ENCODE measurements at regions not wholly inside any gene's neighbourhood (a gene's known extent, or its start where the extent isn't known, plus 50 kb on each side); places are given as distances from the start of the nearest gene placed in this dataset.

- Histone ChIP-seq H3K9me3 (replicated peaks in 1 of 3) (no peaks in the 10 kb centered on the region), H3K27me3 (no peaks in the 10 kb centered on the region), H3K27ac (peak overlapping the region in 4 of 5 donors; percentile 34 to 83 (median 54)), H3K4me1 (replicated peaks in 1 of 2) (peaks cover 0 to 4% of the 10 kb centered on the region in 2 donors), H3K36me3 (replicated peaks in 1 of 2) (no peaks in the 10 kb centered on the region), H3K4me3 (no peak overlapping the region)
- TF ChIP-seq POLR2A (IDR thresholded peaks at IDR 0.05) = no peak
- no peak for TF ChIP-seq CTCF (IDR thresholded peaks at IDR 0.05)
- DNase-seq = peak in 2 of 7 donors; percentile 14 to 56
- 62 to 68% (median 67%) methylated on average over 14 of the region's 14 CpGs for WGBS, 4 donors
- intact Hi-C loops (cut with DNase I) = no loop called here
Observed at GRCh38 chr10:110426294-110427181, 71.2 kb upstream of the DUSP5 start.

- no peak for TF ChIP-seq CTCF (IDR thresholded peaks at IDR 0.05)
- TF ChIP-seq POLR2A (IDR thresholded peaks at IDR 0.05) = no peak
- Histone ChIP-seq H3K4me1 (replicated peaks in 1 of 2) (peaks cover 0 to 4% of the 10 kb centered on the region in 2 donors), H3K9me3 (replicated peaks in 1 of 3) (no peaks in the 10 kb centered on the region), H3K4me3 (no peak overlapping the region), H3K36me3 (replicated peaks in 1 of 2) (no peaks in the 10 kb centered on the region), H3K27ac (no peak overlapping the region), H3K27me3 (no peaks in the 10 kb centered on the region)
- intact Hi-C loops (cut with DNase I) = no loop called here
- peak in 1 of 7 donors; percentile 12 for DNase-seq
- WGBS, 4 donors = 67 to 81% (median 72%) methylated on average over 2 of the region's 2 CpGs
Observed at GRCh38 chr10:110429301-110429700, 68.4 kb upstream of the DUSP5 start.

- no peak overlapping the region for H3K27ac ChIP-seq
- H3K27me3 ChIP-seq = no peaks in the 10 kb centered on the region
- TF ChIP-seq CTCF (IDR thresholded peaks at IDR 0.05) = no peak
- no peak for TF ChIP-seq POLR2A (IDR thresholded peaks at IDR 0.05)
- 89 to 94% (median 92%) methylated on average over 11 to 13 of the region's 13 CpGs for WGBS, 4 donors
- DNase-seq = peak in 1 of 7 donors; percentile 9
- H3K4me1 ChIP-seq (replicated peaks in 1 of 2) = peaks cover 0 to 4% of the 10 kb centered on the region in 2 donors
- no peaks in the 10 kb centered on the region for H3K9me3 ChIP-seq (replicated peaks in 1 of 3)
- no peak overlapping the region for H3K4me3 ChIP-seq
- no peaks in the 10 kb centered on the region for H3K36me3 ChIP-seq (replicated peaks in 1 of 2)
- intact Hi-C loops (cut with DNase I) = no loop called here
Observed at GRCh38 chr10:110430340-110431273, 67.1 kb upstream of the DUSP5 start.

- peak in 1 of 7 donors; percentile 8 for DNase-seq
- TF ChIP-seq POLR2A (IDR thresholded peaks at IDR 0.05) (no peak), CTCF (IDR thresholded peaks at IDR 0.05) (no peak)
- Histone ChIP-seq H3K36me3 (replicated peaks in 1 of 2) (no peaks in the 10 kb centered on the region), H3K9me3 (replicated peaks in 1 of 3) (no peaks in the 10 kb centered on the region), H3K27me3 (no peaks in the 10 kb centered on the region), H3K27ac (no peak overlapping the region), H3K4me1 (replicated peaks in 1 of 2) (peaks cover 0 to 1% of the 10 kb centered on the region in 2 donors), H3K4me3 (no peak overlapping the region)
- intact Hi-C loops (cut with DNase I) = no loop called here
- 85 to 93% (median 87%) methylated on average over 7 of the region's 7 CpGs for WGBS, 4 donors
Observed at GRCh38 chr10:110431659-110432058, 66.0 kb upstream of the DUSP5 start.
